ENCODE measurements at regions not wholly inside any gene's neighbourhood (a gene's known extent, or its start where the extent isn't known, plus 50 kb on each side); places are given as distances from the start of the nearest gene placed in this dataset.
A peak's percentile ranks its signal among the peaks of the same experiment; 100 is the strongest.

DNA sequence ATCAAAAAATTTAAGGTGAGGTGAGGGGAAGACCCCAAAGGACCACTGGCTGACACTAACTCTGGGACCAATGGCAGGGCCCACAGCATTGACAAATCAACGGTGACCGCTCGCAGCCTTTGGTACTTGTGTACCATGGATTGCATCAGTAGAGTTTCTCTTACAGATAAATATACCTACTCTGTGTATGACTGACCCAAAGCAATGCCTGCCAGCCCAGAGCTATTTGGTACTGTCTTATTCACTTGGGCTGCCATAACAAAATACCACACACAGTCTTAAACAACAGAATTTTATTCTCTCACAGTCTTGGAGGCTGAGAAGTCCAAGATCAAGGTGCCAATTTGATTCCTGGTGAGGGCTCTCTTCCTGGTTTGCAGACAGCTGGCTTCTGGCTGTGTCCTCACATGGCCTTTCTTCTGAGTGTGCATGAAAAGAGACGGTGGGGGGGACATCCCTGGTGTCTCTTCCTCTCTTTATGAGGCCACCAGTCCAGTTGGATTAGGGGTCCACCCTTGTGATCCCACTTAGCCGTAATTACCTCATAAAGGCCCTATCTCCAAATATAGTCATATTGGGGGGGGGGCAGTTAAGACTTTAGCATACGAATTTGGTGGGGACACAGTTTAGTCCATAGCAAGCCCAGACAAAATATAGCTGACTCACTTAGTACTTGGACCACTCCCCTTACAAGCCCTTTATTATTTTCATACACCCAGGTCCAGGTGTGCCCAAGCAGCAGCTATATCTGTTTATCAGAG is 336.3 kb downstream of the CD83 start:
- no peak for DNase-seq (ENCODE audit: low read depth in 1 of 2, low spot score in 1 of 2)

DNA sequence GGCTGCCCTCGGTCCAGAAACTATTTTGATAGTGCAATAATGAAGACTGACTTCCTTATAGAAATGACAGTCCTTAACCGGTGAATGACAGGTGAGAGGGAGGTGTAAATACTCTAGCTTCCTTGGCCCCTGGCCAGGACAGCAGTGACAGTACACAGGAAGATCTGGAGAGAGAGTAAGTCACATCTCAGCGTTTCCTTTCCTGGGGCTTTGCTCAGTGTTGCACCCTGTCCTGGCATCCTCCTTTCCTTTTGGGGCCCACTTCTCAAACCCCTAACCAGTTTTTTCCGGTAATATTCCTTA is 336.9 kb downstream of the CD83 start:
- DNase-seq (ENCODE audit: low read depth in 1 of 2, low spot score in 1 of 2): peak in 1 of 2 donors; percentile 3

DNA sequence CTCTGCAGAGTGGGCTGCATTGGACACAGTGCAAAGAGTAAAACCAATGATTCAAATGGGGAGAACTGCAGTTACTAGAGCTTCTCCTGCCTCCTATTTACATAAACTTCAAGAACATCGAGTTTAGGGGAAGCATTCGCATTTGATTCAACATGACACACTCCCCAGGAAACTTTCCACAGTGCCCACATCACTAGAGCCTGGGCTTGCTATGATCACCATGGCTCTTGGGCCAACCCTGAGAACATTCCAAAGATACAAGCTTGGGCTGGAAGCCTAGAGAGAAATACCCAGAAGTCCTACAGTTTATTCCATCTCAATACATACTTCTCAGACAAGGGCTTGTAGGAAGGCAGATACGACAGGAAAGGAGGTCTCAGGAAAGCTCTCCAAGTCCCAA is 337.9 kb downstream of the CD83 start:
- no peak for DNase-seq (ENCODE audit: low read depth in 1 of 2, low spot score in 1 of 2)

DNA sequence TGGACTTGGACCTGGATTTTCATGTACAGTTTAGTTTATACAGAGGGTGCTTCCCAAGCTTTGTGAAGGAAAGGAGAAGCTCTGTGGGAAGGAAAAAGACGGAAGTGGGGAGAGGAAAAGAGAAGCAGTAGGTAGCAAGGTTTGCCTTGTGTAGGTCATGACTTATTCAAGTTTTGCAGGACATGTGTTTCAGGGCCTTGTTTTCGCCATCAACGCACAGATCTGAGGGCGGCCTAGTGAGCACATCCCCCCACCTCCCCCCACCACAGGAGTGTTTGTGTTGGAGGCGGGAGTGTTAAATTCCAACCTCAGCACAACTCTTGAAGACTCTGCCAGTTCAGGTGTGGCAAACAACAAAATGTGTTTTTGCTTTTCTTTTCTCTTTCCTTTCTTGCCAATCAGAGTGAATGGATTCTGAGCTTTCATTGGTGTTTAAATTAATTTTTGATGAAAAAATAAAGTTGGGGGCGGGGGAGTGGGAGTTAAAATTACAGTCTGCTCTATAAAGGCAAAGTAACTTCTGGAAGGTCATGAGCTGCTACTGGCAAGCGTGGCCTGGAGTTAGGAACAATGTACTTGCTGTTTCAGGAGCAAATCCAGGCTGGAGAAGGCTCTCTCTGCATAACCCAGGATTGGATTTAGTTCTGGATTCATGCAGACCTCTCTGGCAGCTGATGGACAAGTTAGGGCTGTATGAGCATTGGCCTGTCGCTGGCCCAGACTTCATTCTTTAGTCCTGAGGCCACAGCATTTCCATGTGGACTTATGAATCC is 338.5 kb downstream of the CD83 start:
- no peak for DNase-seq (ENCODE audit: low read depth in 1 of 2, low spot score in 1 of 2)

DNA sequence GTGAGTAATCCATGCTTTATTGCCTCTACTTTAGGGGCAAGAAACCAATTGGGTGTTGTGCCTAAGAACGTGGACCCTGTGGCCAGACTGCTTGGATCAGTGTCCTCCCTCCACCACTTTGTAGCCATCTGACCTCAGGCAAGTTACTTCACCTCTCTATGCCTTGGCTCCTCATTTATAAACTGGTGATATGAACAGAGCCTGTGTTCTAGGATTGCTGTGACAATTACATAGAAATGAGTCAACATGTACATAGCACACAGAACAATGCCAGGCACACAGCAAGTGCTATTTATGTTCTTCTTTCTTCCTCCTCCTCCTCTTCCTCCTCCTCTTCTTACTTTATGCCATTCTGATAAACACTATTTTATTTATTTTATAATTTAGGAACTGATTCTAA is 339.4 kb downstream of the CD83 start:
- no peak for DNase-seq (ENCODE audit: low read depth in 1 of 2, low spot score in 1 of 2)

DNA sequence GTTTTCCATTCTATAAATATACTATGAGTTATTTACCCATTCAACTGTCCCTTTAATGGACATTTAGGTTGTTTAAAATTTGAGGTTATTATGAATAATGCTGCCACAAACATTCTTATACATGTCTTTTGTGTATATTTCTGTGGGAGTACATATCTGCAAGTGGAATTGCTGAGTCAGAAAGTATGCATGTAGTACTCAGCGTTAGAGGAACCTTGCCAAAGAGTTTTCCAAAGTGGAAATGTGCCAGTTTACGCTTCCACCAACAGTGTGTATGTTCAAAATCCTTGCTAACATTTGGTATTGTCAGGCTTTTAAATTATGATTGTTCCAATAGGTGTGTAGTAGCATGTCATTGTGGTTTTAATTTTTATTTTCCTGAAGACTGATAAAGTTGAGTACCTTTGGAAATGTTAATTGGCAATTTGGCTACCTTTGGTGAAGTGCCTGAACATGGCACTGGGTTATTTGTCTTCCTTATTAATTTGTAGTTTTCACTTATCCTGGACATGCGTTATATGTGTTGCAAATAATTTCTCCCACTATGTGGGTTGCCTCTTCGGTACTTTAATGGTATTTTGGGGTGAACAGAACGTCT is 341.2 kb downstream of the CD83 start:
- no peak for DNase-seq (ENCODE audit: low read depth in 1 of 2, low spot score in 1 of 2)

DNA sequence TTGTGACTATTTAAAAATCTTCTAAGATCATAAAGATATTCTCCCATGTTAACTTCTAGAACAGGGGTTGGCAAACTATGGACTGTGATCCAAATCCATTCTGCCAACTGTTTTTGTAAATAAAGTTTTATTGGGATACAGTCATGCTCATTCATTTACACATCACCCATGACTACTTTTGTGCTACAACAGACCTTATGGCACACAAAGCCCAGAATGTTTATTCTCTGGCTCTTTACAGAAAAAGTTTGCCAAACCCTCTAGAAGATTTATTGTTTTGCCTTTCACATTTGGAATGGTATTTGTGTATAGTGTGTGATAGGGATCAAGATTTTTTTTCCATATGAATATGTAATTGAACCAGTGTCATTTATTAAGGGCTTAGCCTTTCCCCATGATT is 341.7 kb downstream of the CD83 start:
- DNase-seq (ENCODE audit: low read depth in 1 of 2, low spot score in 1 of 2): no peak

DNA sequence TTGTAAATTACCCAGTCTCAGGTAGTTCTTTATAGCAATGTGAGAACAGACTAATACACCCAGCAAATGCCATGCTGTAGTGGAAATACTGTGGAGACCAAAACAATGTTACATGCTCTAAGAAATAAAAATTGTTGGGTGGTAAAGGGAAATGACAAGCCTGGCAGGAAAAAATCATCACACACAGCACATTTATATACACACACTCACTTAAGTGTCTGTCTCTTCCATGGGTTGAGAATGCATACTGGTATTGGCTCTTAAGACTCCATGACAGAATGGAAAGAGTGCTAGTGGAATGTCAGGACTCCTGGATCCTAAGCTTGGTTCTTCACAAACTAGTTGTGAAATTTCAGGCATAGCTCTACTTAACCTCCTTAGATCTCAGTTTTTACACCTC is 343.0 kb downstream of the CD83 start:
- DNase-seq (ENCODE audit: low read depth in 1 of 2, low spot score in 1 of 2): no peak

DNA sequence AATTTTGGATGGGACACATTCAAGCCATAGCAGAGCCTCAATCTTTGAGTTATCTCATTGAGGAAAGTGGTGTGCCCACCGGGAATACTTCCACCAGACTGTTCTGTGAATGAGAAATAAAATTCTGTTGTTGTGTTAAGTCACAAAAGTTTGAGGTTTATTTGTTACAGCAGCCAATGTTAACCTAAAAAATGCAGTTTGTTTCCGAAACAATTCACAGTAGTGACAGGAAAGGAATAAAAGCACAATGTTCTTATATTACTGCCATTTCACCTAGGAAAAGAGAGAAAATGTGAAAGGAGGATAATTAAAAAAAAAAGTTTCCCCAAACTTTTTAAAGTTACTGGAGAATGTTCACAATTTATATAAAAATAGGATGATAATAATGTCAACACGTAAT is 344.6 kb downstream of the CD83 start:
- no peak for DNase-seq (ENCODE audit: low read depth in 1 of 2, low spot score in 1 of 2)

DNA sequence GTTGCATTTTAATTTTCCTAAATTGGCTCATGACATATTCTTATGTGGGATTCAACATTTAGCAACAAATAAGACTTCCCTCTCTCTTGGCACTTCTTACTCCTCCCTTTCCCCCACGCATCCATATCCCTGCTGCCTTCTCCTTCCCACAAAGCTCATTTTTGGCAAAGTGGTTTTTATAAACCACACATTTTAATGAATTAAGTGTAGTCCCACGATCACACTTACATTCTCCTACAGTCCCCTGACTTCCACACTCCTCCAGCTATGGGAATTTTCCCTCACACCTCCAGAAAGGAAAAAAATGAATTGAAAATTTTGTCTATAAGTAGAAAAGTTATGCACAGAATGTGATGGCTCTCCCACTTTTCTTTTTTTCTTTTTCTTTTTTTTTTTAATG is 345.0 kb downstream of the CD83 start:
- DNase-seq (ENCODE audit: low read depth in 1 of 2, low spot score in 1 of 2): no peak

DNA sequence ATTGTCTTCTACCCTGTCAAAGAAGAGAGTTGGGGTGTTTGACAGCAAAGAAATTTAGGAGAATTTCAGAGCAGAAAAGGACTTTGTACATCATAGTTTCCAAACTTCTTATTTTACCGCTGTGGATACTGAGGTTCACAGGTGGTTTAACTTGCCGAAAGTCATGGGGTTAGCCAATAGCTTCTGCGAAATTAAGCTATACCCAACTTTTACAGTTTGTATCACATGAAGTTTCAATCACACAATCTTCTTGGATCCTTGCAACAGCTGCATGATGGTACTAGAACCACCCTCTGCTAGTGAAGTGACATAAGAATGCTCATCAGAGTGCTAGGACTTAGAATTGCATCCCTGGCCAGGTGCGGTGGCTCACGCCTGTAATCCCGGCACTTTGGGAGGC is 345.5 kb downstream of the CD83 start:
- no peak for DNase-seq (ENCODE audit: low read depth in 1 of 2, low spot score in 1 of 2)

DNA sequence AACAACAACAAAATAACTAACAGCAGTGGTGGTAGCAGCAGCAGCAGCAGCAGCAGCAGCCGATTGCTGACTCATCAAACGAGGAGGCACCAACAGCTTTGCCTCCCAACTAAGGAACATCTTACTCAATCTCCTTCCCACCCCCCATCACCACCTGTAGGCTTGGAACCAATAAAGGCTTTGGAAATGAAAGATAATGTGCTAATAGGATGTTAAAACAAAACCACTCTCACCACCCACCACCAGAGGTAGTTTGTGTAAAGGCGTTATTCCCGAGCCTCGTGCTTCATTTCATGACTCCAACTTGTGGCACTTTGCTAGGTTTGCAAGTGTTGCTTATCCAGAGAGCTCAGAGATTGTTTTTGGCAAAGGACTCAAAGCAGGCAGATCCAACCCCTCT is 346.5 kb downstream of the CD83 start:
- no peak for DNase-seq (ENCODE audit: low read depth in 1 of 2, low spot score in 1 of 2)

DNA sequence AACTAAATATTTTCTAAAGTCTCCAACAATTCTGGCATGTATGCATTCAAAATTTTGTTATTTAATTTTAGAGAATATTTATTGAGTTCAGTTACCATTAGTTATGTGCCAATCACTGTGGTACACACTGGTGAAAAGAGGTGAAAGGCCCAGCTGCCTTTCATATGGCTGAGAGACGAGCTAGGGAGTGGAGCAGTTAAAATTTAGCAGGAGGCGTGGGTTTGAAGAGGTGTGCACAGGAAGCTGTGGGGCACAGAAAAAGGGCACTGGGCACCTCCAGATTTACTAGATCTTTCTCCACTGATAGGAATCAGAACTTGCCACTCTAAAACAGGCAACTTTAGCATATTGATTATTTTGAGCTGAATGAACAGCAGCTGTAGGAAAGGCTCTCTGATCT is 347.1 kb downstream of the CD83 start:
- DNase-seq (ENCODE audit: low read depth in 1 of 2, low spot score in 1 of 2): no peak

DNA sequence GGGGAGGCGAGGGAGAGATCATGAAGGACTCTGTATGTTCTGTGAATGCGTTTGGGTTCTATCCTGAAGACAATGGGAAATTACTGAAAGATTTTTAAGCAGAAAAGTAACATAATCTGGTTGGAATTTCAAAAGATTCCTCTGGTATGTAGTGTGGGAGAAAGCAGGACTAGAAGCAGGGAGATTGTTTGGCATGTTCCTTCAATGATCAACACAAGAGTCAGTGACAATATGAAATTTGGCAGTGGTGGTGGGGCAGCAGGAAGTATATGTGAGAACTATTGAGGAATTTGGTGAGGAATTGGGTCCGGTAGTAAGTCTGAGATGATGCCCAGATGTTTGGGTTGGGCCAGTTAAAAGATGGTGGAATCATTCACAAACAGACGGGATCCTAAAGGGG is 348.7 kb downstream of the CD83 start:
- DNase-seq (ENCODE audit: low read depth in 1 of 2, low spot score in 1 of 2): no peak

DNA sequence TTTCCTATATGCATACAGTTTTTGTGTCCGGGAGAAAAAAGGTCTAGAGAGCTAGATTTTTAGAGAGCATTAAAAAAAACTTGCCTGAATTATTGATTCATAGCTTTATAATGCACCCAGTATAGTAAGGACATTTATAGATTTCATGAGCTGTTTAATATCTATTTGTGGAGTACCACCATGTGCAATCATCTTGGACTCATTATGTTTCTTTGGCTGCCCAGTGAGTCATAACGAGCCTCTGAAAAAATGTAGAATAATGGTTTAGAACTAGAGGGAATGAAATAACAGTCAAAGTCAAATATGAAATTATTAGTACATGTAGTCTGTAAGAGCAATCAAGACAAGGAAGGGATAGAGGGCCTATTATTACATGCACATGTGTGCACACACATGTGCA is 350.0 kb downstream of the CD83 start:
- DNase-seq (ENCODE audit: low read depth in 1 of 2, low spot score in 1 of 2): no peak

DNA sequence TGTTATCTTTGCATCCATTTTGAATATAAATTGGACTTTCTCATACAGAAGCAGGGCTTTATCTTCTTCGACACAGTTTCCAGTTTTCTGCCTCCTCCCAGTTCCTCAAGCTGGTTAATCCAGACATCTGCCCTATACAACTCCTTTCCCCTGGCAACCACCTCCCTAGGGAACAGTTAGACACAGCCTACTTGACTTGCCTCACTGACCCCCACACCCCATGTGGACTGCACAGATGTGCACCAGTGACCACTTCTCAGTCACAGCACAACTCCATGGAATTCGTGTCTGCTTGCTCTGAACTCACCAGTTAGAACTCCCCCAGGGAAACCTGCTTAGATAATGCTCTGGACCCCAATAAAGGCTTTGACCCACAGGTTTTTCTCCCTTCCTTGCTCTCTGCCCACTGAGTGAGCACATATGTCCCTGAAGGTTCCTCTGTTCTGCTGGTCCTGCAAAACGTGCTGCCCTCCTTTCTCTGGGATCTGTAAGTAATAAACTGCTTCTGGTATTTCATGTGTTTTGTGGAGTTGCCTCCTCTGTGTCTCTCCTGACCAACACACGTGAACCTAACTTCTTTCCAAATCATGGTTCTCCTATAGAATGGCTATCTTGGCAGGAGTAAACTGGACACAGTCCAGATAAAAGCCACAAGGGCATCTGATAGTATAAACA is 351.2 kb downstream of the CD83 start:
- no peak for DNase-seq (ENCODE audit: low read depth in 1 of 2, low spot score in 1 of 2)

DNA sequence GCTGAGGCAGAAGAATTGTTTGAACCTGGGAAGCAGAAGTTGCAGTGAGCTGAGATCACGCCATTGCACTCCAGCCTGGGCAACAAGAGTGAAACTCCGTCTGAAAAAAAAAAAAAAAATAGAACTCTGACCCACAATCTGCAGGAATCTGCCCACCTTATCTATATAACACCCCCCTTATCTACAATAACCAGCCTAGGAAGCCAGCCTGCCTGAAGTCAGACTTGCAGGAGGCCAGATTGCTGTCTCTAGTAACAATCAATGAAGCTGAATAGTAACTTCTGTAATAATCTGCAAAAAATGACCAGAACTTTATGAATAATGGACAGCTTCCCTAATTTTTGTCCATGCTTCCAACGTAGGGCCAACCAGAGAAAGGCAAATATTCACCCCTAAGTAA is 352.5 kb downstream of the CD83 start:
- no peak for DNase-seq (ENCODE audit: low read depth in 1 of 2, low spot score in 1 of 2)

DNA sequence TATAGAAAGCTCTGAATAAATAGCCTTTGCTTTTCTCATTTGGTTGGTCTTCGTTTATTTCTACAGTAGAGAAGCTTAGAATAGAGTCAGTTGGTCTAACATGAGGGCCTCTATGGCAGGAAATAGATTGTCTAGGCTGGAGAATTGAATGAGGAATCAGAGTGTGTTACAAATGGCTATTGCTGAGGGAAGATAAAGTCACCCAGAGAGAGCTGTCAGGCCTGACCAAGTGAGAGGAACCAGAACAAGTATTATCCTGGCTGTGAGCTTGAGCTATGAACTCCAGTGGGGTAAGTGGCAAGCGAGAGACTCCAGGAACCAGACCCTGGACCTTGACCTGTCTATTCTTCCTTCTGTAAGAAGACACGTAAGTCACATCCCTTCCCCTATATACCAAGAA is 353.1 kb downstream of the CD83 start:
- no peak for DNase-seq (ENCODE audit: low read depth in 1 of 2, low spot score in 1 of 2)

DNA sequence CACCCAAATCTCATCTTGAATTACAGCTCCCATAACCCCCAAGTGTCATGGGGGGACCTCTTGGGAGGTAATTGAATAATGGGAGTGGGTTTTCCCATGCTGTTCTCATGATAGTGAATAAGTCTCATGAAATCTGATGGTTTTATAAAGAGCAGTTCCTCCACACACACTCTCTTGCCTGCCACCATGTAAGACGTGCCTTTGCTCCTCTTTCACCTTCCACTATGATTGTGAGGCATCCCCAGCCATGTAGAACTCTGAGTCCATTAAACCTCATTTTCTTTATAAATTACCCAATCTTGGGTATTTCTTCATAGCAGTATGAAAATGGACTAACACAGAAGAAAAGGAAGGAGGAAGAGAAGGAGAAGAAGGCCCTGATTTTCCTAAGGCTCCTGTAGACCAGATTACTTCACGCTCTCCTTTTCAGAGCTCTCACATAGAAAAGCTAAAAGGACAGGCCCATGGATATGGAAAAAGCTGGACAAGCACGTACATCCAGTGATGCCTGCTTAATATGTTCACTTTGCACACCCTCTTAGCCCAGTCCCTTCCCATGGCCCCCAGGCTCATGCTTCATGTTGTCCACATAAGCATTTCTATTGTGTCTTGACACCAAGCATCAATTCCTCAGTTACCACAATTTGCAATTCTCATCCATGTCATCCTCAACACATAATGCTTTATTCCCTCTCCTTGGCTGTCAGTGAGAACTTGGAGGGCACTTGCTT is 354.8 kb downstream of the CD83 start:
- DNase-seq (ENCODE audit: low read depth in 1 of 2, low spot score in 1 of 2): no peak

DNA sequence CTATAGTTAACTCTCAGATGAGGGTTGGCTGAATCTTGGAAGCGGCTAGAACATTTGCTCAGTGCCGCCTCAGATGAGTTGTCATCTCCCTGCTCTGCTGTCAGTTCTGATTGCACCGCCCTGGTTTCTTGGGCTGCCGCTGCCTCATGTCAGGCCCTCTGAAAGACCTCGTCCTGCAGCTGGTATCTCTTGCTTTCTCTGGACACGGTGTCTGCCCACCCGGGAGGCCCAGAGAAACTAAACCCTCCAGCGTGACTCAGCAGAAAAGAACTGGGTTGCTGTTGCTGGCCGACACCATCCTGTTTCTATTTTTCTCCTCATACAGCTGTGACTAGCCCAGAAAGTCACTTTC is 355.4 kb downstream of the CD83 start:
- DNase-seq (ENCODE audit: low read depth in 1 of 2, low spot score in 1 of 2): no peak

DNA sequence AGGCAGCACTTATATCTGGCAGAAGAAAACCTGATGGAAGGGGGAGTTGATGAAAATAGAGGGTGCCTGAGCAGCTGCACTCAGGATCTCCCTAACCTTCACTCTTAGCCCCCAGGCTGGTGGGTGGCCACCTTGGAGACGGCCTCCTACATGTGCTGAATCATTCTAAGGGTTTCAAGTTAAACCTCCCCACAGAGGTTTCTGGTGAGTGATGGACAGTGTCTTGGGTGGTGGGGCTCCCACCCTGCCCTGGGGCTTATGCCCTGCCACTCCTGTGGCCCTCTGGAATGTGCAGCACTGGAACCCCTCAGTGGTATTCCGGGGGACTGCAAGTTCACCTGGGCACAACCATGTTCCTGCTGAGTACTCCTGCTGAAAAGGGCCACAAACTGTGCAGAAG is 357.2 kb downstream of the CD83 start:
- DNase-seq (ENCODE audit: low read depth in 1 of 2, low spot score in 1 of 2): no peak

DNA sequence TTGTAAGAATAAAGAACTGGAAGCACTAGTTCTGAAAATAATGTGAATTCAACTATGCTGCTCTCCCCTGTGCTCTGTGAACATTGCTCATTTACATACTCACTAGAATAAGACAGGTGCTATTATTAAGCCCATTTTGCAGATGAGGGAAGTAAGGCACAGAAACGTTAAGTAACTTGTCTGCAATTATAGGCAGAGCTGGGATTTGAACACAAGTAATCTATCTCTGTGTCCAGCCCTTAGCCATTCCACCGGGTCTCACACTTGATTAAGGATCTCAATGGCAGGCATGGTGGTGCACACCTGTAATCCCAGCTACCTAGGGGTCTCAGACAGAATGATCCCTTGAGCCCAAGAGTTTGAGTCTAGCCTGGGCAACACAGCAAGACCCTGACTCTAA is 357.7 kb downstream of the CD83 start:
- DNase-seq (ENCODE audit: low read depth in 1 of 2, low spot score in 1 of 2): no peak

Measured in stimulated activated CD4-positive, alpha-beta T cell treated with anti-CD3 and anti-CD28 coated beads, Interleukin-15, amount 100 ng/mL, for 1 hour (primary cell).